Stimulated activated CD8-positive, alpha-beta memory T cell treated with anti-CD3 and anti-CD28 coated beads, Interleukin-7, amount 100 ng/mL, for 4 hours (primary cell): ENCODE measurements at regions not wholly inside any gene's neighbourhood (a gene's known extent, or its start where the extent isn't known, plus 50 kb on each side); places are given as distances from the start of the nearest gene placed in this dataset.
"Not testable (repeated sequence)": the region's sequence is repeated elsewhere in the genome, so short reads cannot be mapped to it uniquely, and the experiment has no call there.

Experiments used
- DNase-seq, 2 donors: peaks; one replicate each; pipeline ENCODE4 v3.0.0-alpha.2; 2020; ENCODE audit warnings: low read depth in 2 of 2

DNA sequence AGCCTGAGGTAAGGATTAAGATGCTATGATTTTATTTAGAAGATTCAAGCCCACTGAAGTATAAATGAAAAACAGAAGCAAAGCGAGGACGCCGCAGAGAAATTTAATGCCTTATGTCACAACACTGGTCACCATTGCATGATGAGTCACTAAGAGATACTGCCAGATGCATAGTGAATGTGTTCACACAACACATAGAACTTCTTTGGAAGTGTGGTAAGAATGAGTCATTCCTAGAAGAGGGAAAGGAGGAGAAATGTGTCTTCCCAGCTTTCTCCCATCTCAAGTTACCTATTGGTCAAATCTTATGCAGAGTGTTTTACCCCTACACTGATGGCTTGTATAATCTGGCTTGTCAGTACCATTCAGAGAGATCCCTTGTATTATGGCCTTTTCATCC lies 465.3 kb upstream of the ARRDC3 start:
- DNase-seq = no peak

DNA sequence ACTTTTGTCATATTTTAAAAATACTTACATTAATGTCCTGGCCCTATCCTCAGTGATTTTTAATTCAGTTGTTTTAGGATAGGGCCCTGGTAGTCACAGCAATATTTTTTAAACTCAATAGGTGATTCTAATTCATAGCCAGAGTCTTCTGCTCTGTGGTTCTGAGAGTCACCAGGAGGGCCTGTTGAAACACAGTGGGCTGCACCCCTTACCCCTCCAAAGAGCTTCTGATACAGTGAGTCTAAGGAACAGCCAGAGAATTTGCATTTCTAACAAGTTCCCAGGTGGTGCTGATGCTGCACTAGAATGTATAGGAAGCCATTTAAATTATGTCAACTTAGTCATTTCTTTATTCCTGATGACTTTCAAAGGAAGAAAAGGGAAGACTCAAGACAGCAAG lies 458.3 kb upstream of the ARRDC3 start:
- no peak for DNase-seq

DNA sequence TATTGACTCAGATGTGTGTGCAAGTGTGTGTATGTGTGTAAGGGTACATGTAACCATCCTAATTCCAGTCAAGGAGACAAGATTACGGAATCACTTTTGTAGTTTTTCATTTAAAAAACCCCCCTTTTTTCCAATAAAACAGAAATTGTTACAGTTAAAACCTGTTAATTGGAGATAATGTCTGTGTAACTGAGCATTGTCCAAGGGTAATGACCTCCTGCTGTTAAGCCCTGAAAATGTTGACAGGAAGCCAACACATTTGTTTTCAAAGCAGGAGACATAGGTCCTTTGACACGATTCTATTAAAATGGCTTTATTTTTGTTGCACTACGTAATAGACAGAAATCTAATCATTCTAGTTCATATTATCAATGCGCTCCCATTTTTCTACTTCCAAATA lies 457.3 kb upstream of the ARRDC3 start:
- no peak for DNase-seq

DNA sequence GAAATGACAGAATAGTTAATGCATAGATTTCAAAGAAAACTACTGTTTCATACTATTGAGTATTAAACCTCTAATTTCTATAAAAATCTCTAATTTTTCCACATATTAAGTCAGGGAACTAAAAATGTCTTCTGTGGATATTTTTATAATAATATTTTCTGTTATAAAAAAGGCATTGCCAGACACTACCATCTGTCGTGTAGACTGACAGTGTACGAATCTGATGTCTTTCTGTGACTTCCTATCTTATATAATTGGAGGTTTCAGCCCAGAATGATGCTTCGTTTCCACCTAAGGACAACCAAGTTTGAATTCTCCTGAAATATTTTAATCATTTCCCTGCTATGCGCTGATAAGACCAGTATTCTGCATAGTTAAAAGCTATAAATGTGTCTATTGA lies 456.6 kb upstream of the ARRDC3 start:
- no peak for DNase-seq

DNA sequence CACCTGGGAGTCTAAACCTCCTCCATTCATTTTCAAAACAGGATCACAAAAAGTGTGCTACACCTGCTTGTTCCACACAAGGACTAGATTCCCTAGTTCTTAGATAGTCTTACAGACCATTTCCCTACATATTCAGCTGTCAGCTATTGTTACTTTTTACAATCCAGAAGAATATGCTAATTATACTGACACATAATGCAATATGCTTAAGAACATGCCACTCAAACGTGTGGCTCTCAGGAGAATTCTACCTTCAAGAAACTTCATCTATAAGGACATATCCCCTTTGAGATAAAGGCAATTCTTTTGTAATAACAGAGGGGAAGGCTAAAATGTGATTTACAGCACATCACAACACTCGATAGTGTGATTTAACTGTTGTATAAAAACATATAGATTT lies 456.1 kb upstream of the ARRDC3 start:
- no peak for DNase-seq

DNA sequence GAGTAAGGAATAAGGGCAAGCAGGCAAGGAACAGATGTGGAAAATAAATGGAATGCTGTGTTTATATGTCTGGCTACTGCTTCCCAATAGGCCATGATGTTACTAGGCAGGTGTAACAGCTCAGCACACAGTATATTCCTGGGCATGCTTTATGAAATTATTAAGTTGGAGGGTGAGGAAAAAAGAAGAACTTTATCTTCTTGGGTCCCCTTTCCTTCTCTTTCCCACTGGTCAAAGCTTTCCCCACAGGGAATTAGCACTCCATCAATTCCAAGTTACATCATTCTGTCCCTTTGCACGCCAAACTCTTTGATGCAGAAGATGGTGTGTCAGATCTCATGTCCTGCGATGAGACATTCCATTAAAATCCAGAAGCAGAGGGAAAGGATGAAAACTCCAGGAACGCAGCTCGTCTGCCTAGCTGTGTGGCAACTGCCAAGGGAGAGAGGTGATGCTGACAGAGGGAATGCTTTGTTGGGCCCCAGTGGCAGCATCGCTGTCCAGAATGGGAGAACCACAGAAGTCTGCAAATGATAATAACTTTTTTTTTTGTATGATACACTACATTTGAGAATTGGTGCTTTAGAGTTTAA lies 447.3 kb upstream of the ARRDC3 start:
- no peak for DNase-seq

DNA sequence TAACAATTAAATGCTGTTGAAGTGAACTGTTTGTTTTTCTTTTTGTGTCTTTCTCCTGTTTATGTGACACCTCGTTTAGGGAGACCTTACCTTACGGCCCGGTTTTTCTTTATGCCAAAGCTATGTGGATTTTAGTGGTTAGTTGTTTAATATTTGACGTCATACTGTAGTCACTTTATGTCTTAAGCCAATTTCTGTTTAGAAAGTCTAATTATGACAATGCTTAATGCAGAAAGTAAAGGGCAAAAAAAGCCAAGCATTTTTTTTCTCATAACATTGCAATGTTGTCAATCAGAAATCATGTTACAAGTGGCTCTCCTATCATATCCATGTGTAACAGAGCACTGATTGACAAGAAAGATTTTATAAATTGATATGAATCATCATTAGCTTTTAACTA lies 442.5 kb upstream of the ARRDC3 start:
- DNase-seq = no peak

DNA sequence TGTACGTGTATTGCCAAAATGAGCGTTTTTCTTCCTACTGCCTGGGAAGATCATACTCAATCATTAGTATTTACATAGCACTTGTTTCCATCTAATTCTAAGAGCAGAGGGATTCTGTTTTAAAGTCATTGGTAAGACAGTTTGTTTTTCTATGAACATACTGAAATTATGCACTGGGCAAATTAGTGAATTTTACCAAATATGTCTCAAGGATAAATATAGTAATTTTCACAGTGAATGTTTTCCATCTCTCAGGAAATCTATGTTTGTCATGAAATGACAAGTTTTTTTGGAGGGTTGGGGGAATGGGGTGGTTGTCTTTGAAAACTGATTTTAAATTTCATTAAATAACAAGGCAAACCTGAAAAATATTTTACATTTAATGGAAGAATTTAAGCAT lies 441.3 kb upstream of the ARRDC3 start:
- no peak for DNase-seq

DNA sequence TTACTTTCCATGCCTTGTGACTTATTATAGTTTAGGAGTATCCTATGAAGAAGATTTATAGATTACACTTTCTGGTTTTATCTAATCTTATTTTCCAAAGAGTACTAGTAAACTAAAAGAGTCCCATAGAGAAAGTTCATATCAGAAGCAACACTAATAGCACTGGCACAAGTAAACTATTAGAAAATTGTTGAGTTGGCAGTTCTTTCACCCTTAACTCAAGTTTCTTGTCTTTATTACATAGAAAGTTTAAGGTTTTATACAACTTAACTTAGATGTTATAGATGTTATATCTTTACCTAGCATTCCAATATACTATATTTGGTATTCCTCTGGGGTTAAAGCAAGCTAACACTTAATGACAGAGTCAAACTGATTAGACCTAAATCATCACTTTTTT lies 437.8 kb upstream of the ARRDC3 start:
- DNase-seq = no peak

DNA sequence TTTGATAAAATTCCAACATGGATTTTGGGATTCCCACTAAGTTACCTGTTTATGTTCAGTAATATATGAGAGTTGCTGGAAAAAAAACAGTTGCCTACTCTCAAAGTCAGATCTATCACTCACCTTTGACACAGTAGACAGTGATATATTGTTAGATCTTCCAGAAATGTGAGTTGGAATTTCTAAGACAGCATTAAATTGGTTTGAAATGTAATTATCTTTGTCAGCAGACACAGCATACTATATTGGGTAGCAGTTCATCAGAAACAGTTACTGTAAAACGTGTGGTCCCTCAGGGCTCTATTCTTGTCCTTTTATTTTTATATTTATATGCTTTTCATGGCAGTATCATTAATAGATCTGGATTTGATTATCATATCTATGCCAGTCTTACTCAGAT lies 433.6 kb upstream of the ARRDC3 start:
- no peak for DNase-seq

DNA sequence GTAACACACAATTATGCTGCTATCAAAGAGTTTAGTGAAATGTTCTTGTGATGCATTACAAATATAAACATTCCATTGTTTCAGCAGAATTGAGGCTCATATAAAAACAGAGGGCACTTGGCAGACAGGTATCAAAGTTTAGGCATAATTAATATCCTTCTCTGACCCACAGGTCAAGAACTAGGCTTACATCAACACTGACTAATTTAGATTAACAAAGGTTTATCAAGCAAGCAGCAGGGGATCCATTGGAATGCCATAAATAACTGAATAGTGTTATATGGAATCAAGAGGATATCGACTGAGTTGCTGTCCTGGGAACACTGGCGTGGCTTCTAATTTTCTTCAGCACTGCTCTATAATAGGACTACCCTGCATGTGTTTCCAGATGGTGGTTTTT lies 414.5 kb upstream of the ARRDC3 start:
- DNase-seq = no peak

DNA sequence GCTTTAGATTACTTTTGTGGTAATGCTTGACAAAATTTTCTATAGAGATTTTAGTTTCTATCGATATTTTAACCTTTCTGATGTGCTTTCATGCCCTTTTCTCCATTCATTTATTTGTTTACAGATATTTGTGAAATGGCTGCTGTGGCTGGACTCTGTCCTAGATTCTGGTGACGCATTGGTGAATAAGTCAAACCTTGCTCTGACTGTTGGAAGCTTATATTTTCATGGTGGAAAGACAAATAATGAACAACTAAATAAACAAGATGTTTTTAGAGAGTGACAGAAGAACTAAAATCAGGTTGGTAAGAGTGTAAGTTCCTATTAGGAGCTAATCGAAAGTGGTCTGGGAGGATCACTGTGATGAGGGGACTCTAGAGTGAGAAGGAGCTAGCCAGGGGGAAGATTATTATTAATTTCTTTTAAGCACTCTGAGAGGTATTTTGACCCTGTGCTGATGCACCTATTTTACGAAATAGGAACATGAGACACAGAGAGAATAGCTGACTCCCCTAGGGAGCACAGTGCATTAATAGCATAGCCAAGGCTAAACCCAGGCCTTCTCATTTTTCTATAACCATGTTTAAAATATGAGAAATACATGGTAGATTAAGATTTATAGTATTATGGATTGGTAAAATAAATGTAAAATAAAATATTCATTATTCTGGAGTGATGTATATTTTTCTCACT lies 411.9 kb upstream of the ARRDC3 start:
- DNase-seq = no peak

DNA sequence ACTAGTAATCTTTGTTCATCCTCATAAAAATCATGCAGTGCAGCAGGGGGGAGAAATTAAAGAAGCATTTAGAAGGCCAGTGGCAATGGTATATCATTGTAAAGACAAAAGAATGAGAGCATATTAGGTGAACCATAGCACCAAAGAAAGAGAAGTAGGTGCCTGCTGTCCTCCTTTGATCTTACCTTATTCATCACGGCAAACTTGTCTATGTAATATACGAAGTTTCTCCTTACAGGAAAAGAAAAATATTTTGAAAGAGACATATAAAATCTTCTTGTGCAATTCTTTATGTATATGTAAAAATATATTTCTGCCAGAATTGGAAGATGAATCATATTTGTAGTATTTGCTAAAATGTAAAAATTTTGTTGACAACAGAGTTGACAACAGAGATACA lies 411.3 kb upstream of the ARRDC3 start:
- DNase-seq = no peak

DNA sequence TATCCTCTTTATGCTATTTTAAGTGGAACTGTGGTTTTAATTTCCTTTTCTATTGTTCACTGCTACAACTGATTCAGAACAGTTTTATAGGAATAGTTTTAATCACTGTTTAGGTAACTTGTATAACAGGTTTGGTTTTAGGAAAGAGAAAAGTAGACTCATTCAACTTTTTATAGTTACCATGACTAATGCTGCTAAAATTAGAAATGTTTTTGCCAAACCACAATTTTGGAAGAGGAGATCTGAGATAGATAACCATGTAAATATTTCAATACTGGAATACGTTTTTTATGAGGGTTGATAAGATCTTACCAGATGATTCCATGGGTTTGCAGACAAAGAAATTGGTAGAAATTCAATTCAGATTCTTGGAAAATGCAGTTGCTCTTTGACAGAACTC lies 404.6 kb upstream of the ARRDC3 start:
- DNase-seq = no peak

DNA sequence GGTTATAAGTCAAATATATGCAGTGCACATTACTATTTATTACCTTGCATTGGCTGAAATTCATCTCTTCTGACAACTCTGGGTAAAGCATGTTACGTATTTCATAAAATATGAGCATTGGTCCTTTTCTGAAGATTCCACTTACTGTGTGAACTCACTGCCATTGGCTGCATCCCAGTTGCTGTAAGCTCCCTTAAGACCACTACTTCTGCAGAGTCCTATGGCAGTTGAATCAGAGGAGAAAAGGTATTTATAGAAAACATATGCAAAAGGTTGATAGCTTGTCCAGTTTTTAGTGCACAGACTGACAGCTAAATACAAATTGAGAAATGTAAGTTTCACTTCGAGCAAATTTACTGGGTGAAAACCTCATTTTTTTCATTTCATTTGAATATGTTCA lies 394.6 kb upstream of the ARRDC3 start:
- DNase-seq = no peak

DNA sequence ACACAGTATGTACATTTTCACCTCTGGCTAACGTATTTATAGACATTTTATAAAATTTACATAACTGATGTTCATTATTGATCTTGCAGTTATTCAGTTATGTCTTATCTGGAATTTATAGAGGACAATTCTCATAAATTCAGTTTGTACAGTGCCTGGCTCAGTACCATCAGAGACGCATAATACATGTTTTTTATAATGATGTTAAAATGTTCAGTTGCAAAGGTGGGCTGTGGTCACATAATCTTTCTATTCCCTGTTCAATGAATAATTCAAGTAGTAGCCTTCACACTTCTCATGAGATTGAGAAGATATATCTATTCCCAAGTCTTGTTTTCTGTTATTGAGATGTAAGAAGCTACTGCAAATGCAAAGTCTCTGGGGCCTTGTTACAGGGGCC lies 393.1 kb upstream of the ARRDC3 start:
- DNase-seq = no peak

DNA sequence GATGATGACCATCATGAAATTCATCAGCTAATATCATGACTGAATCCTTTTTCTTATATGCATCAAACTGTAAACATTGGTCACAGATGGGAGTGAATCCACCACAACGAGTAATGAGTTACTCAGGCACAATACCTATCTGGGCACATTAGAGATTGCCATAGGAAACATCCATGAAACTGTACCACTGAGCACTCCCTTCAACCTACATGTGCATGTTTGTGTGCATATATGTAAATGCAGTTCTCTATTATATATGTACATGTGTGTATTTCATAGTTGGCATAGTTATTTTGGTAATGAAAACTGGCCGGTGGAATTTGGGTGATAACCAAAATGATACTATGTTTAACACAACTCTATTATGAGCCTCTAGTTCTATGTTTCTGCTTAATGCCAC lies 387.3 kb upstream of the ARRDC3 start:
- DNase-seq = no peak

DNA sequence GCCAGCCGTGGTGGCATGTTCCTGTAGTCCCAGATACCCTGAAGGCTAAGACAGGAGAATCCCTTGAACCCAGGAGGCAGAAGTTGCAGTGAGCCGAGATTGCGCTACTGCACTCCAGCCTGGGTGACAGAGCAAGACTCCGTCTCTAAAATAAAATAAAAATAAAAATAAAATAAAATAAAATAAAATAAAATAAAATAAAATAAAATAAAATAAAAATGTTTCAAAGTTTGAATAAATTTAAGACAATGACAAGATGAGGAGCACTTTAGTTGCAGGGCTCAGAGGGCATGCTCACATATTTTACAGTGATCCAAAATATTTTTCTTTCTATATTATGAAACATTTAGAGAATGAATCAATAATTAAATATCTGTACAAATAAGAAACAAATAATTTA lies 374.3 kb upstream of the ARRDC3 start:
- DNase-seq = not testable (repeated sequence)

DNA sequence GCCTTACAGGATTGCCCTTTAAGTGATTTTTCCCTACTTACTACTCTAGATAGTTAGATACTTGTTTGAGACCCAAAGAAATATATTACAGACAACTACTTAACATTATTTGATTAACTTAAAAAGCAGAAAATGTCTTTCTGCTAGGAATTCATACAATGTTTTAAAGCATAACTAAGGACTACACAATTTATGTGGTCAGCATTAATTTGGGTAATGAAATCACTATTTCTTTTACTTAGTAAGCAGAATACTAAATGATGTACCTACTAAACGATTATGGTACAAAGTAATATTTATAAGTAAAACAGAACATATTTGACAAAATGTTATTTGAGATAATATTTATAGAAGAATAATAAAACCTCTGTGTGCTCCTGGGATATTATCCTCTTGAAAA lies 371.9 kb upstream of the ARRDC3 start:
- DNase-seq = no peak

DNA sequence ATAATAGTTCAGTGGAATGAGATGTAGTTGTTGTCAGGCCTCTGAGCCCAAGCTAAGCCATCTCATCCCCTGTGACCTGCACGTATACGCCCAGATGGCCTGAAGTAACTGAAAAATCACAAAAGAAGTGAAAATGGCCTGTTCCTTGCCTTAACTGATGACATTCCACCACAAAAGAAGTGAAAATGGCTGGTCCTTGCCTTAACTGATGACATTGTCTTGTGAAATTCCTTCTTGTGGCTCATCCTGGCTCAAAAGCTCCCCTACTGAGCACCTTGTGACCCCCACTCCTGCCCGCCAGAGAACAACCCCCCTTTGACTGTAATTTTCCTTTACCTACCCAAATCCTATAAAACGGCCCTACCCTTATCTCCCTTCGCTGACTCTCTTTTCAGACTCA lies 361.4 kb upstream of the ARRDC3 start:
- DNase-seq = not testable (repeated sequence)

DNA sequence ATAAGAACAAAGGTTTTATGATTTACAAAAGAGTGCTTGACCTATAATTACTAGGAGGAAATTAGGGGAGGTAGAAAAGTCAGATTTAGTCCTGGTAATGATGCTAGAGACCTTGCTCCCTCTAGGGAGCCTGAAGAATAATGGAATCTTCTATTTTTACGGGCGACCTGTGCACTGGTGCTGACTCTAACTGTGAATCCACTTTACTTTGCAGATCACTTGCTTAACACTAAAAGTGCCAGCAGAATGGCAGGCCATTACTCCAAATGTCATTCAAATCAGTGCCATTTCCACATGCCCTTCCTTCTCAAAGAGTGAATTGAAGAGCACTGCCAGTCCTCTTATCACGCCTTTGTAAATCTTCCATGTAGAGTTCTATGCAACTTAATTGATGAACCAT lies 359.4 kb upstream of the ARRDC3 start:
- no peak for DNase-seq

DNA sequence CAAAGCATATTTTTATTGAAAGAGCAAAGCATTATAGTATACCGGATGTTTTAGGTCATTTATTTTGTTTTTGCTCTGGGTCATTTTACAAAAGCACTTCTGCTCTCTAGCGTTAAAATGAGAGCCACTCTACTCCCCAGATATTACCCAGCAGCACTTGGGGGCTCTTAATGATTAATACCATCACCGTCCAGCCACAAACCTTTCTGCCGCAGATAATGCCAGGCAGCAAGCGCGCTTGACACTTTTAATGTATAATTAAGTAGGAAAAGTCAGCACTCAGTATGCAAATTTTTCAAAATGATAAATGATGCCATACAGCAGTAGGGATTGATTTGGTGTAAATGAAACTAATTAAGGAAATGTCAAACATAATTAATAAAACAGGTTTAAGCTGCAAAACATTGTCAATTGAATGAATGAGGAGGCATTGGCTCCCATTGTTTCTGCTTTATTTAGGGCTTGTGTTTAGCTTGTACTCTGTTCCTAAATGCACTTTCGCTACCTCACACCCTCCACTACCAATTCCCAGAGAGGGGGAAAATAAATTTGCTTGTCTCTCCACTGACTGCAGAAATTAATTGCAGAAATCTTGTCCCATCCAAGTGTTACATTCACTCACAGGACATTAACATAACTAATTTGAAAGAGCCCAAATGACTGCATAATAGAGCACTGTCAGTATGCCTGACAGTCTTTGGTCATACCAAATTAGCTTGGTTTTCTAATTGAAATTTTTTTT lies 358.8 kb upstream of the ARRDC3 start:
- DNase-seq = no peak

DNA sequence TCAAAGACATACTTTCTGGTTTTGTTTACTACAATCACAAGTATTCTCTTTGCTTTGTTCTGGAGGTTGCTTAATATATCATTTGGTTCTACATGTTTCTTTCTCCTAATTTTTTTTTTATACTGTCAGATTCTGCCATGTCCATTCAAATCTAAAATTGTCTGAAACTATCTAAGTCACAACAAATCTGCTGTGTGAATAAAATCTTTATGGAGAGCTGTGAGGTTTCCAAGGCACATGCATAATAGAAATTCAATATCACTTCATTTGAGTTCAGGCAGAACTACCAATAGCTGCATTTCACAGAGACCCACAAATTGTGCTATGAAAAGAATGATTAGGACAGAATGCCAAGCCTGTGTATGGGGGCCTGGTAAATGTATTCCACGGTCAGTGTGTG lies 346.9 kb upstream of the ARRDC3 start:
- DNase-seq = no peak
